Superior temporal gyrus (tissue), 1 donor: ENCODE measurements at regions not wholly inside any gene's neighbourhood (a gene's known extent, or its start where the extent isn't known, plus 50 kb on each side); places are given as distances from the start of the nearest gene placed in this dataset.

Experiments
- DNase-seq: peaks from one replicate; pipeline ENCODE4 v3.0.0-alpha.2; 2016; ENCODE audit errors: extremely low spot score

- no peak for DNase-seq
Observed at GRCh38 chr14:36035675-36036074, 140.8 kb downstream of the PTCSC3 start.

- DNase-seq = no peak
Observed at GRCh38 chr14:36028665-36029064, 147.9 kb downstream of the PTCSC3 start.

GRCh38 chr14:36028218-36028617 lies 148.3 kb downstream of the PTCSC3 start:
- no peak for DNase-seq

- no peak for DNase-seq
Observed at GRCh38 chr14:36027354-36027753, 149.2 kb downstream of the PTCSC3 start.

- peak; percentile 75 for DNase-seq
Observed at GRCh38 chr14:36022765-36023410, 153.6 kb downstream of the PTCSC3 start.

GRCh38 chr14:36021591-36022320 lies 154.8 kb downstream of the PTCSC3 start:
- peak; percentile 72 for DNase-seq

- DNase-seq = no peak
Observed at GRCh38 chr14:36021030-36021422, 155.5 kb downstream of the PTCSC3 start.

- peak; percentile 83 for DNase-seq
Observed at GRCh38 chr14:36020120-36021029, 156.1 kb downstream of the PTCSC3 start.

- DNase-seq = peak; percentile 60
Observed at GRCh38 chr14:36019126-36019525, 157.4 kb downstream of the PTCSC3 start.

GRCh38 chr14:36014236-36014635 lies 162.3 kb downstream of the PTCSC3 start:
- no peak for DNase-seq

- no peak for DNase-seq
Observed at GRCh38 chr14:36013483-36013882, 163.0 kb downstream of the PTCSC3 start.

GRCh38 chr14:36012621-36013020 lies 163.9 kb downstream of the PTCSC3 start:
- DNase-seq = no peak

- no peak for DNase-seq
Observed at GRCh38 chr14:36009643-36010042, 166.9 kb downstream of the PTCSC3 start.

- no peak for DNase-seq
Observed at GRCh38 chr14:36006623-36007022, 169.9 kb downstream of the PTCSC3 start.

GRCh38 chr14:36005670-36006069 lies 170.9 kb downstream of the PTCSC3 start:
- no peak for DNase-seq

- no peak for DNase-seq
Observed at GRCh38 chr14:36001936-36002335, 174.6 kb downstream of the PTCSC3 start.

- peak; percentile 54 for DNase-seq
Observed at GRCh38 chr14:35999294-35999693, 173.2 kb downstream of the BRMS1L start.

- peak; percentile 58 for DNase-seq
Observed at GRCh38 chr14:35998303-35998702, 172.2 kb downstream of the BRMS1L start.

- no peak for DNase-seq
Observed at GRCh38 chr14:35993684-35993960, 167.5 kb downstream of the BRMS1L start.

- peak; percentile 60 for DNase-seq
Observed at GRCh38 chr14:35992816-35993683, 166.9 kb downstream of the BRMS1L start.

GRCh38 chr14:35991356-35991755 lies 165.2 kb downstream of the BRMS1L start:
- peak; percentile 70 for DNase-seq

GRCh38 chr14:35989736-35990135 lies 163.6 kb downstream of the BRMS1L start:
- no peak for DNase-seq
